GM12865 (cell line): ENCODE measurements at regions not wholly inside any gene's neighbourhood (a gene's known extent, or its start where the extent isn't known, plus 50 kb on each side); places are given as distances from the start of the nearest gene placed in this dataset.

ENCODE experiments used
- DNase-seq: peaks from one replicate; pipeline ENCODE4 v3.0.0; 2010; ENCODE audit warnings: low read depth
- H3K4me3 ChIP-seq: 2 replicates; pipeline ENCODE4 v1.5.1; 2011; ENCODE audit warnings: mild to moderate bottlenecking, low read depth, low read length, control low read depth
- TF ChIP-seq, protein P1 (sequence below): IDR thresholded peaks from 2 replicates; pipeline ENCODE4 v1.5.1; 2011; ENCODE audit warnings: low read length, control low read depth, low read depth, inconsistent platforms; ENCODE audit not compliant: insufficient read depth; ENCODE audit errors: missing control alignments

DNA sequence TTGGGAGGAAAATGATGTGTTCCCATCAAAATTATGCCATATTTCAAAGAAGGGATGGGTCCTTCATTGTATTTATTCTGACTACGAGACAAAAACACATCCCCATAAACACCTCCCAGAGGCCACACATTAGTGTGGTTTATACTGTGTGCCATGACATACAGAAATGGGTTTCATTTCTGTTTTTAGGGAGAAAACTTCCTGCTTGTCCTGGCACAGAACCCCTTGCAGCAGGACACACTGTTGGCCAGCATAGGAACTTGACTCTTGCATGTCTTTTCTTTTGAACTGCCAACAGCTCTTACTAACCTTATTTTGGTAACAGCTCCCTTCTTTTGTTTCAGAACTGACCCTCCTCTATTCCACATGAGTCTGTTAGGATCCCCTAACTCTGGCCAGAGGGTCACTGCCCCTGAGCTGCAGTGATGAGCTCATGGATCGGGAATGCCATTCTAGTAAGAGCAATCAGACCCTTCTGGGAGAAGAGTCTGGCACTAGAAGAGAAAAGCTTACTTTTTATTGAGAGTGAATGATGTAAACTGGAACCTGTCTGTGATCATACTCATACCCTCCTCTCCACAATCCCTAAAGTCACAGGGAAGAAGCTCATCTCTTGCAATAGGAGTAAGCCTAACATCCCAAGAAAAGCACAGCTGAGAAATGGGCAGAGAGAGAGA, 86.4 kb downstream of the SMIM20 start:
- H3K4me3 ChIP-seq, result no peak overlapping the region
- TF ChIP-seq, protein P1, sequence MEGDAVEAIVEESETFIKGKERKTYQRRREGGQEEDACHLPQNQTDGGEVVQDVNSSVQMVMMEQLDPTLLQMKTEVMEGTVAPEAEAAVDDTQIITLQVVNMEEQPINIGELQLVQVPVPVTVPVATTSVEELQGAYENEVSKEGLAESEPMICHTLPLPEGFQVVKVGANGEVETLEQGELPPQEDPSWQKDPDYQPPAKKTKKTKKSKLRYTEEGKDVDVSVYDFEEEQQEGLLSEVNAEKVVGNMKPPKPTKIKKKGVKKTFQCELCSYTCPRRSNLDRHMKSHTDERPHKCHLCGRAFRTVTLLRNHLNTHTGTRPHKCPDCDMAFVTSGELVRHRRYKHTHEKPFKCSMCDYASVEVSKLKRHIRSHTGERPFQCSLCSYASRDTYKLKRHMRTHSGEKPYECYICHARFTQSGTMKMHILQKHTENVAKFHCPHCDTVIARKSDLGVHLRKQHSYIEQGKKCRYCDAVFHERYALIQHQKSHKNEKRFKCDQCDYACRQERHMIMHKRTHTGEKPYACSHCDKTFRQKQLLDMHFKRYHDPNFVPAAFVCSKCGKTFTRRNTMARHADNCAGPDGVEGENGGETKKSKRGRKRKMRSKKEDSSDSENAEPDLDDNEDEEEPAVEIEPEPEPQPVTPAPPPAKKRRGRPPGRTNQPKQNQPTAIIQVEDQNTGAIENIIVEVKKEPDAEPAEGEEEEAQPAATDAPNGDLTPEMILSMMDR, result no peak
- no peak for DNase-seq

DNA sequence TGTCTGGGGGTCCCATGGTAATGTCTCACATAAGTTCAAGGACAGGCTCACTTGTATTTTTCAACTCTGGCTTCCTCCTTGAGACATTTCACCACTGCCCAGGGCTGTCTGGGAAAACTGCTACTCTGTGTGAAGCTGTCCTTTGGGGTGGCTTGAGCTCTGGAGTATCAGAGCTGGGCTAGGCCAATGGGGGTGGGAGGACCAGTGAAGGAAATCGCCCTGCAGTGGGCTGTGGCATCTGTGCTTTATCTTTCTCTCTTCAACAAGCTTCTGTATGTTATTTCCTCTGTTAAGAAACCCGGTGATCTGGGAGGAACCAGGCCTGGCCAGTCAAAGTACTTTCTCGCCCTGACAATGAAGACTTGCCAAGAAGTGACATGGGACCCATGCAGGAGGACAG, 87.4 kb downstream of the SMIM20 start:
- TF ChIP-seq, protein P1, result no peak
- no peak for DNase-seq
- H3K4me3 ChIP-seq, result no peak overlapping the region

DNA sequence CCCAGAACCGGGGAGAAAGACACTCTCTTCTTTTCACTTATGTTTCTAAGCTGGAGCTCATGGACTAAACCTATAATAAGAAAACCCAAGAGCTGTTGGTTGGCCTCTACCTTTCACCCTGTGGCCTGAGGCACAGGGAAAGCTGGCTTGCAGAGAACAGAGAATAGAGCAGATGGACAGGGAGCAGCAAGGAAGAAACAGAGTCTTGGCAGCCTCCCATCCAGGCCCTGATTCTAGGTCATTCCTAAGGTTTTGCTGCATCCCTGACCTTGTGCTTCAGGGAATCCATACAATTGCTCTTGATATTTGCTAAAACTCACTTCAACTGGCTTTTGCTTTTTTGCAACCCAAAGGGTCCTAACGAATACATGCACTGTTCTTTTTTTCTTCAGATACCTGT, 87.8 kb downstream of the SMIM20 start:
- H3K4me3 ChIP-seq, result no peak overlapping the region
- no peak for DNase-seq
- TF ChIP-seq, protein P1, result no peak

DNA sequence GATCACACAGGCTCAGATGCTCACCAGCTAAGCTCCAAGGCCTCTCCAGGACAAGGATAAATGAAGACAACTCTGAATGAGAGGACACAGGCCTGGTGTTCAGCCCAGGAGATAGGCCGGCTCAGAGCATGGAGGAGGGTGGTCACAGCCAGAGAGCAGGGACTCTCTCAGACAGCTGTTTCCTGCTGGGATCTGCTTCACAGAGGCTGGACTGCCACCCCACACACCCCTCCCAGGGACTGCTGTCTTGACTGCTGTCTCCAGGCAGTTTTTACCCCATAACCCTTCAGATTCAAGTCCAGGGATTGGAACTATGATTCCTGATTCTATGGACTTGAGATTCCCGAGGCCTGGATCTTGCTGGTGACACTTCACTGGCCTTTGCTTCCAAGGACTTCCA, 89.0 kb downstream of the SMIM20 start:
- DNase-seq, result no peak
- TF ChIP-seq, protein P1, result no peak
- H3K4me3 ChIP-seq, result no peak overlapping the region

DNA sequence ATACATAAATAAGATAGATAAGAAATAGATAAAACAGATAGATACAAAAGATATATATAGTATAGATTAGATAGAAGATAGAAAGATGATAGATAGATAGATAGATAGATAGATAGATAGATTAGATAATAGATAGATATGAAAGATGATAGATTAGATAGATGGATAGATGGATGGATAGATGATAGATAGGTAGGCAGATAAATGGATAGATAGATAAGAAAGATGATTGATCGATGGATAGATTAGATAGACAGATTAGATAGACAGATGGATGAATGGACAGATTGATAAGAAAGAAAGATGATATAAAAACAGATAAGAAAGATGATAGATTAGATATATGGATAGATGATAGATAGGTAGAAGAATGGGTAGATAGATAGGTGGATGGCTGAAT, 90.3 kb downstream of the SMIM20 start:
- no peak for DNase-seq
- H3K4me3 ChIP-seq, result no peak overlapping the region
- TF ChIP-seq, protein P1, result no peak

DNA sequence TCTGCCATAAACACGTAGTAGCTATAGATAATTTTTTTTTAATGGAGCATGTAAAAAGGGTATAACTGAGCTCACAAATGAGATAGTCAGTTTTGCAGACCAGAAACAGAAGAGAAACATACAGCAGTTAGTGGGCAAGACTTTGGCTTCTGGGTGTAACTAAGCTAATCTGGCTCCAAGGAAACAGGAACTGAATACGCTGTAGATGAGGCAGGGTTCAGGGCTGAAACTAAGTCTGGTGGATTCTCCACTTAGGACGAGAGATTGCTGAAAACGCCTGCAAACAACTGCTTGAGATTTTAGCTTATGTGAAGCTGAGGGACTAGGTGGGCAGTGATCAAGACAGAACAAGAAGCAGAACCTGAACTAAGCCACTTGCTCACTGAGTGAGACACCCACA, 91.7 kb downstream of the SMIM20 start:
- DNase-seq, result no peak
- TF ChIP-seq, protein P1, result no peak
- H3K4me3 ChIP-seq, result no peak overlapping the region

DNA sequence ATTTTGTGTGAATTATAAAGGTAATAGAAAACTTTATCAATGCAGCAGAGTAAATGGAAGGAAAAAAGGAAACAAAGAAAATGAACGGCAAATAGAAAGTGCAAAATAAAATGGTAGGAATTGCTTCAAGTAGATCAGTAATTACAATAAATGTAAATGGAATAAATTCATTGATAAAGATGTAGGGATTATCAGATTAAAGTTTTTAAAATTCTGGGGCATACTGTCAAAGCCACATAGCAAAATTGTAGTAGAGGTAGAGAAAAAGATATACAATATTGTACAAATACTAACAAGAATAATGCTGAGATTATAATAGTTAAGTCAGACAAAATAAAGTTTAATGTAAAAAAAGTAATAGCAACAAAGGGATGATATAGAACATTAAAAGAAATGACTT, 94.7 kb downstream of the SMIM20 start:
- no peak for DNase-seq
- no peak overlapping the region for H3K4me3 ChIP-seq
- TF ChIP-seq, protein P1, result no peak
